HL-60 (cell line): ENCODE measurements at regions not wholly inside any gene's neighbourhood (a gene's known extent, or its start where the extent isn't known, plus 50 kb on each side); places are given as distances from the start of the nearest gene placed in this dataset.

Experiments used
- DNase-seq, 2 experiments: peaks; one replicate each; pipeline ENCODE4 v3.0.0-alpha.2; 2010 to 2020; ENCODE audit warnings: low read depth in 1 of 2, low spot score in 1 of 2
- H3K27ac ChIP-seq: fragments of 250-450 bp; sonication (Bioruptor Pico); replicated peaks from 2 replicates; pipeline ENCODE4 v1.5.1; 2020; ENCODE audit warnings: mild to moderate bottlenecking, moderate library complexity
- H3K27me3 ChIP-seq: fragments of 250-450 bp; sonication (Bioruptor Pico); 2 replicates; pipeline ENCODE4 v1.5.1; 2021; ENCODE audit warnings: mild to moderate bottlenecking, moderate library complexity; ENCODE audit not compliant: insufficient read depth, poor library complexity, severe bottlenecking
- H3K4me3 ChIP-seq: replicated peaks from 2 replicates; pipeline ENCODE4 v1.5.1; 2011; ENCODE audit warnings: mild to moderate bottlenecking, control low read depth, low read length; ENCODE audit not compliant: insufficient read depth
- GABPA ChIP-seq: IDR thresholded peaks from 2 replicates; pipeline ENCODE4 v1.6.1; 2012; ENCODE audit warnings: low read depth
- POLR2AphosphoS5 ChIP-seq: IDR thresholded peaks from 2 replicates; pipeline ENCODE4 v1.6.1; 2012; ENCODE audit warnings: low read depth
- SPI1 ChIP-seq: IDR thresholded peaks from 2 replicates; pipeline ENCODE4 v1.6.1; 2012; ENCODE audit warnings: low read depth, mild to moderate bottlenecking, borderline replicate concordance
- TF ChIP-seq, protein P1 (sequence below): IDR thresholded peaks from 2 replicates; pipeline ENCODE4 v1.6.1; 2012; ENCODE audit warnings: low read depth; ENCODE audit not compliant: insufficient replicate concordance
- TF ChIP-seq, protein P2 (sequence below): IDR thresholded peaks from one replicate; pipeline ENCODE4 v1.5.1; 2011; ENCODE audit warnings: low read length, control low read depth, inconsistent platforms; ENCODE audit not compliant: insufficient read depth

GRCh38 chr5:39652036-39652435, 227.3 kb upstream of the DAB2 start:
- peak overlapping the region; percentile 70 for H3K27ac ChIP-seq
- DNase-seq: peak; percentile 56 to 58
- H3K27me3 ChIP-seq: no peaks in the 10 kb centered on the region
- H3K4me3 ChIP-seq: no peak overlapping the region
- TF ChIP-seq GABPA (no peak), POLR2AphosphoS5 (no peak), SPI1 (no peak)
- TF ChIP-seq, protein P1, sequence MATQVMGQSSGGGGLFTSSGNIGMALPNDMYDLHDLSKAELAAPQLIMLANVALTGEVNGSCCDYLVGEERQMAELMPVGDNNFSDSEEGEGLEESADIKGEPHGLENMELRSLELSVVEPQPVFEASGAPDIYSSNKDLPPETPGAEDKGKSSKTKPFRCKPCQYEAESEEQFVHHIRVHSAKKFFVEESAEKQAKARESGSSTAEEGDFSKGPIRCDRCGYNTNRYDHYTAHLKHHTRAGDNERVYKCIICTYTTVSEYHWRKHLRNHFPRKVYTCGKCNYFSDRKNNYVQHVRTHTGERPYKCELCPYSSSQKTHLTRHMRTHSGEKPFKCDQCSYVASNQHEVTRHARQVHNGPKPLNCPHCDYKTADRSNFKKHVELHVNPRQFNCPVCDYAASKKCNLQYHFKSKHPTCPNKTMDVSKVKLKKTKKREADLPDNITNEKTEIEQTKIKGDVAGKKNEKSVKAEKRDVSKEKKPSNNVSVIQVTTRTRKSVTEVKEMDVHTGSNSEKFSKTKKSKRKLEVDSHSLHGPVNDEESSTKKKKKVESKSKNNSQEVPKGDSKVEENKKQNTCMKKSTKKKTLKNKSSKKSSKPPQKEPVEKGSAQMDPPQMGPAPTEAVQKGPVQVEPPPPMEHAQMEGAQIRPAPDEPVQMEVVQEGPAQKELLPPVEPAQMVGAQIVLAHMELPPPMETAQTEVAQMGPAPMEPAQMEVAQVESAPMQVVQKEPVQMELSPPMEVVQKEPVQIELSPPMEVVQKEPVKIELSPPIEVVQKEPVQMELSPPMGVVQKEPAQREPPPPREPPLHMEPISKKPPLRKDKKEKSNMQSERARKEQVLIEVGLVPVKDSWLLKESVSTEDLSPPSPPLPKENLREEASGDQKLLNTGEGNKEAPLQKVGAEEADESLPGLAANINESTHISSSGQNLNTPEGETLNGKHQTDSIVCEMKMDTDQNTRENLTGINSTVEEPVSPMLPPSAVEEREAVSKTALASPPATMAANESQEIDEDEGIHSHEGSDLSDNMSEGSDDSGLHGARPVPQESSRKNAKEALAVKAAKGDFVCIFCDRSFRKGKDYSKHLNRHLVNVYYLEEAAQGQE: no peak
- TF ChIP-seq, protein P2, sequence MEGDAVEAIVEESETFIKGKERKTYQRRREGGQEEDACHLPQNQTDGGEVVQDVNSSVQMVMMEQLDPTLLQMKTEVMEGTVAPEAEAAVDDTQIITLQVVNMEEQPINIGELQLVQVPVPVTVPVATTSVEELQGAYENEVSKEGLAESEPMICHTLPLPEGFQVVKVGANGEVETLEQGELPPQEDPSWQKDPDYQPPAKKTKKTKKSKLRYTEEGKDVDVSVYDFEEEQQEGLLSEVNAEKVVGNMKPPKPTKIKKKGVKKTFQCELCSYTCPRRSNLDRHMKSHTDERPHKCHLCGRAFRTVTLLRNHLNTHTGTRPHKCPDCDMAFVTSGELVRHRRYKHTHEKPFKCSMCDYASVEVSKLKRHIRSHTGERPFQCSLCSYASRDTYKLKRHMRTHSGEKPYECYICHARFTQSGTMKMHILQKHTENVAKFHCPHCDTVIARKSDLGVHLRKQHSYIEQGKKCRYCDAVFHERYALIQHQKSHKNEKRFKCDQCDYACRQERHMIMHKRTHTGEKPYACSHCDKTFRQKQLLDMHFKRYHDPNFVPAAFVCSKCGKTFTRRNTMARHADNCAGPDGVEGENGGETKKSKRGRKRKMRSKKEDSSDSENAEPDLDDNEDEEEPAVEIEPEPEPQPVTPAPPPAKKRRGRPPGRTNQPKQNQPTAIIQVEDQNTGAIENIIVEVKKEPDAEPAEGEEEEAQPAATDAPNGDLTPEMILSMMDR: no peak

GRCh38 chr5:39650008-39650762, 225.4 kb upstream of the DAB2 start:
- Histone ChIP-seq H3K27ac (no peak overlapping the region), H3K27me3 (no peaks in the 10 kb centered on the region), H3K4me3 (no peak overlapping the region)
- TF ChIP-seq SPI1 (no peak), POLR2AphosphoS5 (no peak), GABPA (no peak)
- TF ChIP-seq, protein P1: no peak
- TF ChIP-seq, protein P2: no peak
- no peak for DNase-seq

GRCh38 chr5:39648848-39649227, 224.1 kb upstream of the DAB2 start:
- Histone ChIP-seq H3K4me3 (no peak overlapping the region), H3K27ac (peak overlapping the region; percentile 26; the same call in 1 of the 2 replicates), H3K27me3 (no peaks in the 10 kb centered on the region)
- TF ChIP-seq GABPA (no peak), POLR2AphosphoS5 (no peak), SPI1 (no peak)
- TF ChIP-seq, protein P2: no peak
- TF ChIP-seq, protein P1: no peak
- DNase-seq: peak; percentile 18 to 39
